GM23248 (cell line): ENCODE measurements at regions not wholly inside any gene's neighbourhood (a gene's known extent, or its start where the extent isn't known, plus 50 kb on each side); places are given as distances from the start of the nearest gene placed in this dataset.

Source experiments
- DNase-seq: peaks from one replicate; pipeline ENCODE4 v3.0.0-alpha.2; 2015
- H2AFZ ChIP-seq: fragments of 200-600 bp; sonication (generic); 2 replicates; pipeline ENCODE4 v1.6.1; 2016; ENCODE audit warnings: antibody characterized with exemption
- H3F3A ChIP-seq: fragments of 200-600 bp; sonication (generic); 2 replicates; pipeline ENCODE4 v1.6.1; 2016; ENCODE audit warnings: mild to moderate bottlenecking, antibody characterized with exemption, mixed run types; ENCODE audit not compliant: insufficient read depth
- H3K27ac ChIP-seq: fragments of 200-600 bp; sonication (generic); 2 replicates; pipeline ENCODE4 v1.5.1; 2016; ENCODE audit warnings: mild to moderate bottlenecking
- H3K27me3 ChIP-seq: fragments of 200-600 bp; sonication (generic); replicated peaks from 2 replicates; pipeline ENCODE4 v1.6.1; 2016; ENCODE audit warnings: mild to moderate bottlenecking; ENCODE audit not compliant: insufficient read depth
- H3K36me3 ChIP-seq: fragments of 200-600 bp; sonication (generic); 2 replicates; pipeline ENCODE4 v1.6.1; 2016; ENCODE audit warnings: low read depth, mild to moderate bottlenecking
- H3K4me1 ChIP-seq: fragments of 200-600 bp; sonication (generic); 2 replicates; pipeline ENCODE4 v1.6.1; 2016; ENCODE audit warnings: mild to moderate bottlenecking; ENCODE audit not compliant: insufficient read depth
- H3K4me2 ChIP-seq: fragments of 200-600 bp; sonication (generic); one replicate; pipeline ENCODE4 v1.6.1; 2016; ENCODE audit warnings: mild to moderate bottlenecking; ENCODE audit not compliant: unreplicated experiment
- H3K4me3 ChIP-seq: fragments of 200-600 bp; sonication (generic); 2 replicates; pipeline ENCODE4 v1.5.1; 2016; ENCODE audit warnings: mild to moderate bottlenecking
- H3K79me2 ChIP-seq: fragments of 200-600 bp; sonication (generic); 2 replicates; pipeline ENCODE4 v1.6.1; 2016; ENCODE audit warnings: mild to moderate bottlenecking; ENCODE audit not compliant: insufficient read depth
- H3K9ac ChIP-seq: fragments of 200-600 bp; sonication (generic); 2 replicates; pipeline ENCODE4 v1.6.1; 2016; ENCODE audit warnings: mild to moderate bottlenecking
- H3K9me2 ChIP-seq: fragments of 200-600 bp; sonication (generic); 2 replicates; pipeline ENCODE4 v1.6.1; 2016; ENCODE audit warnings: mixed run types, mild to moderate bottlenecking, moderate library complexity; ENCODE audit not compliant: insufficient read depth
- H3K9me3 ChIP-seq: fragments of 200-600 bp; sonication (generic); one replicate; pipeline ENCODE4 v1.6.1; 2017; ENCODE audit warnings: low read depth
- H4K20me1 ChIP-seq: fragments of 200-600 bp; sonication (generic); 2 replicates; pipeline ENCODE4 v1.6.0; 2016; ENCODE audit not compliant: insufficient read depth
- EZH2 ChIP-seq: fragments of 200-600 bp; sonication (generic); IDR thresholded peaks from 2 replicates; pipeline ENCODE4 v1.6.1; 2018; ENCODE audit warnings: antibody characterized with exemption, mild to moderate bottlenecking; ENCODE audit not compliant: insufficient read depth, poor library complexity, severe bottlenecking
- EZH2phosphoT487 ChIP-seq: fragments of 200-600 bp; sonication (generic); IDR thresholded peaks from 2 replicates; pipeline ENCODE4 v1.6.1; 2018; ENCODE audit warnings: antibody characterized with exemption, moderate library complexity, mild to moderate bottlenecking, low read depth; ENCODE audit not compliant: insufficient read depth
- WGBS, 2 experiments: methylation state at CpG; one replicate each; pipeline ENCODE4 v1.1.6; 2015 to 2017; ENCODE audit warnings: low lambda C conversion rate in 2 of 2, low coverage in 1 of 2; ENCODE audit errors: missing lambda C conversion rate in 2 of 2; 5-methylcytosine and 5-hydroxymethylcytosine counted together
- in situ Hi-C: fragments of 300-500 bp; cut with MboI; formaldehyde crosslinking; loops from 2 replicates; pipeline ENCODE4 v1.15.0; 2020

DNA sequence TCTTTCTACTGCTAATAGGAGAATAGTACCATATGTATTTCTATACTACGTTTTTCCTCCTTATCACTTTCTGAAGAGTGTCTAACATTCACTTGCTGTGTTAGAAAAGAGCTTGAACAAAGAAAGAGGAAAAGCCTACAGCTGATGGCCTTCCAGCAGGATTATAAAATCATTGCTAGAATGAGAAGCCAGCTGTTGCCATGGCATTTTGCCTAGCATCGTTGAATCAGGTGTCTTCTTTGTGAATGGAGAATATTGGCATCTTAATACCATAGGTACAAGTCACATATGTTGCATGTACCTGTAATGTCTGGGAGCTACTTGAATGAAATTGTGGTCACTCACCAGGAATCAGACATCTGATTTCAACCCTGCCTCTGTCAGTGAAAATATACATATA is 1174.9 kb downstream of the PCDH17 start:
- Histone ChIP-seq H4K20me1 (no peaks in the 10 kb centered on the region), H3K79me2 (no peaks in the 10 kb centered on the region), H3K4me2 (no peak overlapping the region), H3K4me1 (no peaks in the 10 kb centered on the region), H3K4me3 (no peak overlapping the region), H3K36me3 (no peaks in the 10 kb centered on the region), H3K9ac (no peak overlapping the region), H3K27me3 (no peaks in the 10 kb centered on the region), H3K27ac (no peak overlapping the region), H3F3A (no peaks in the 10 kb centered on the region), H2AFZ (no peak overlapping the region), H3K9me2 (no peaks in the 10 kb centered on the region), H3K9me3 (no peaks in the 10 kb centered on the region)
- WGBS, 2 experiments, result 4 to 6% methylated on average over 2 of the region's 2 CpGs
- DNase-seq, result no peak
- TF ChIP-seq EZH2phosphoT487 (no peak), EZH2 (no peak)
- in situ Hi-C loops, result no loop called here

DNA sequence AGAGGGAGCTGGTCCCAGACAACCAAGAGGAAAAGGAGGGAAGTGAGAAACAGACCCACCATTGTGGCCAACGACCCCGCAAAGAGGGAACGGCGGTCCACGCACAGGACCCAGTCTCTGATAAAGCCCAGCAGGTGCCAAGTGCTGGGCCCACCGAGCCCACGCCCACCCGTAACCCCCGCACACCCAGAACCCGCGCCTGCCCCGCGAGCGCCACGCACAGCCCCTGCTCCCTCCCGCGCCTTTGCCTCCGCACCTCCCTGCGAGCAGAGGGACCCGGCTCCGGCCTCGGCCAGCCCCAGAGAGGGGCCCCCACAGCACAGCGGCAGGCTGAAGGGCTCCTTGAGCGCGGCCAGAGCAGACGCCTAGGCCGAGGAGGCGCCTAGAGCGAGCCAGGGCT is 1192.2 kb downstream of the PCDH17 start:
- TF ChIP-seq EZH2phosphoT487 (no peak), EZH2 (no peak)
- Histone ChIP-seq H2AFZ (no peak overlapping the region), H3K9me2 (no peaks in the 10 kb centered on the region), H3K9me3 (no peaks in the 10 kb centered on the region), H3K27me3 (no peaks in the 10 kb centered on the region), H3K36me3 (no peaks in the 10 kb centered on the region), H4K20me1 (no peaks in the 10 kb centered on the region), H3K9ac (no peak overlapping the region), H3K4me2 (no peak overlapping the region), H3K79me2 (no peaks in the 10 kb centered on the region), H3K4me3 (no peak overlapping the region), H3K27ac (no peak overlapping the region), H3K4me1 (no peaks in the 10 kb centered on the region), H3F3A (no peaks in the 10 kb centered on the region)
- 47 to 55% methylated on average over 15 to 29 of the region's 29 CpGs for WGBS, 2 experiments
- in situ Hi-C loops, result no loop called here
- DNase-seq, result no peak

DNA sequence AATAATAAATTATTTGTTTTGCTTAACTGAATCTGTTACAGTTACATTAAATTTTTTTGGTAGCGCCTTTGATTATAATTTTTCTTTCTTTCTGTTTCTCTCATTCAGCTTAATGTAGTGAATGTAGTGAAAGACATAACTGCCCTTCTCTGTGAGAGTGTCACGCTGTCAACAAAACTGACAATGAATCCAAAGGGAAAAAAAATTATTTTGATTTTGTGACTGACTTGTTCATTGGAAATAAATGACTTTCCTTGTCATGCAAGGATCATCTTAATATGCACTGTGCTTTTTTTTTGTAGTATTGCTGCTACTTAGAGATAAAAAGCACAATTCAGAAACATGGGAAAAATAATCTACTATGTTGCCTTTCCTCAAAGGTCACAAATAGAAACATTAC is 1196.4 kb downstream of the PCDH17 start:
- no peak for DNase-seq
- Histone ChIP-seq H3F3A (no peaks in the 10 kb centered on the region), H3K9me3 (no peaks in the 10 kb centered on the region), H3K4me1 (no peaks in the 10 kb centered on the region), H3K36me3 (no peaks in the 10 kb centered on the region), H3K9me2 (no peaks in the 10 kb centered on the region), H3K9ac (no peak overlapping the region), H3K79me2 (no peaks in the 10 kb centered on the region), H3K4me3 (no peak overlapping the region), H4K20me1 (no peaks in the 10 kb centered on the region), H3K4me2 (no peak overlapping the region), H3K27me3 (no peaks in the 10 kb centered on the region), H2AFZ (no peak overlapping the region), H3K27ac (no peak overlapping the region)
- TF ChIP-seq EZH2phosphoT487 (no peak), EZH2 (no peak)
- WGBS, 2 experiments, result 29 to 32% methylated on average over 2 of the region's 2 CpGs
- in situ Hi-C loops, result no loop called here

DNA sequence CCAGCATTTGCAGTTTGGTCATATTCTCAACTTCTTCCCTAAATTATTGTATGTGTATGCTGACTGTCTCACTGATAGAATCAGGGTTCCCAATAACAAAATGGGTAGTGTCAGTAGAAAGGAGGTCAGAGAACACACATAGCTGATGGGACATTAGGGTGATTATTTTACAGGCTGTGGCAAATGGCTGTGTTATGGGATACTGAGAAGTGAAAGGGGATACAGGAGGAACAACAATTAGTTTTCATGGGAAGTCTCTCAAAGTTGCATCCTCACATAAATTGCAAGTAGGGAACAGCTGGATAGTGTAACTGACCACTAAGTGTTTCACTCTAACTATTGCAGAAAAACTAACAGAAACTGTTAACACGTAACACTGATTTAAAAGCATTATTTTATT is 1199.3 kb downstream of the PCDH17 start:
- 6 to 9% methylated on average over 1 of the region's 1 CpG for WGBS, 2 experiments
- Histone ChIP-seq H3K4me3 (no peak overlapping the region), H3K36me3 (no peaks in the 10 kb centered on the region), H4K20me1 (no peaks in the 10 kb centered on the region), H3K79me2 (no peaks in the 10 kb centered on the region), H2AFZ (no peak overlapping the region), H3K4me2 (no peak overlapping the region), H3F3A (no peaks in the 10 kb centered on the region), H3K9me2 (no peaks in the 10 kb centered on the region), H3K9ac (no peak overlapping the region), H3K27ac (no peak overlapping the region), H3K9me3 (no peaks in the 10 kb centered on the region), H3K27me3 (no peaks in the 10 kb centered on the region), H3K4me1 (no peaks in the 10 kb centered on the region)
- in situ Hi-C loops, result no loop called here
- TF ChIP-seq EZH2, result no peak
- no peak for TF ChIP-seq EZH2phosphoT487
- no peak for DNase-seq

DNA sequence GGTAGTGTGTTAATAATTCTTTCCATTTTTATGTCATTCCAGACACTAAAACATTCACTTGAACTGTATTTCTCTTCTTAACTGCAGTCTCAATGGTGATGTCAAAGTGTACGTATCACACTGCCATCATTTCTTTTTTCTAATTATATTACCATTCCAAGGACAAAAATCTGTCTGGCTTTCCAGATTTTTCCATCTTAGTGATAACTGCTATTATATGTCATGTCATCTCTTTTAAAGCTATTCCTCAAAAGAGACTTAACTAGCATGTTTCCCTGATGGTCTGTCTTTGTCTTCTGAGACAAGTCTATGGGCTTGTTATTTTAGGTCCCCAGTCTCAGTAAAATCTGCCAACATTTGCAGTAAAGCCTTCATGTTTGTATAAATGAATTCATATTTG is 1207.1 kb downstream of the PCDH17 start:
- Histone ChIP-seq H3K4me2 (no peak overlapping the region), H3K4me3 (no peak overlapping the region), H3F3A (no peaks in the 10 kb centered on the region), H3K79me2 (no peaks in the 10 kb centered on the region), H3K27me3 (no peaks in the 10 kb centered on the region), H4K20me1 (no peaks in the 10 kb centered on the region), H3K9me2 (0 out of 2 replicates have a peak, but pooled peaks cover 2% of the 10 kb centered on the region), H3K4me1 (no peaks in the 10 kb centered on the region), H2AFZ (no peak overlapping the region), H3K9me3 (no peaks in the 10 kb centered on the region), H3K36me3 (no peaks in the 10 kb centered on the region), H3K9ac (no peak overlapping the region), H3K27ac (no peak overlapping the region)
- in situ Hi-C loops, result no loop called here
- TF ChIP-seq EZH2phosphoT487 (no peak), EZH2 (no peak)
- no peak for DNase-seq
- 0 to 2% methylated on average over 1 of the region's 1 CpG for WGBS, 2 experiments
